GM13977 (cell line): ENCODE measurements at regions not wholly inside any gene's neighbourhood (a gene's known extent, or its start where the extent isn't known, plus 50 kb on each side); places are given as distances from the start of the nearest gene placed in this dataset.
"Not testable (repeated sequence)": the region's sequence is repeated elsewhere in the genome, so short reads cannot be mapped to it uniquely, and the experiment has no call there.

Experiments
- DNase-seq: peaks from one replicate; pipeline ENCODE4 v3.0.0; 2012; ENCODE audit warnings: low spot score
- CTCF ChIP-seq: IDR thresholded peaks from 2 replicates; pipeline ENCODE4 v1.5.1; 2012; ENCODE audit warnings: mild to moderate bottlenecking, control low read depth; ENCODE audit not compliant: insufficient read depth; ENCODE audit errors: extremely low read depth, missing control alignments
- in situ Hi-C: fragments of 300-500 bp; cut with MboI; formaldehyde crosslinking; loops from one replicate; pipeline ENCODE4 v1.12.0; 2022; ENCODE audit warnings: low sequenced_read_pairs, low pct_unique_long_range_greater_than_20kb, mixed read lengths, inconsistent platforms; ENCODE audit not compliant: unreplicated experiment

GRCh38 chr3:94401466-94401865 is 338.6 kb downstream of the NSUN3 start:
- in situ Hi-C loops = no loop called here
- no peak for DNase-seq
- no peak for TF ChIP-seq CTCF

GRCh38 chr3:94402126-94402525 is 339.3 kb downstream of the NSUN3 start:
- no peak for DNase-seq
- in situ Hi-C loops = no loop called here
- no peak for TF ChIP-seq CTCF

- TF ChIP-seq CTCF = no peak
- in situ Hi-C loops = no loop called here
- DNase-seq = no peak
Observed at GRCh38 chr3:94405258-94406035, 342.6 kb downstream of the NSUN3 start.

GRCh38 chr3:94406595-94406994 is 343.7 kb downstream of the NSUN3 start:
- in situ Hi-C loops = no loop called here
- no peak for DNase-seq
- no peak for TF ChIP-seq CTCF

GRCh38 chr3:94412936-94413335 is 350.1 kb downstream of the NSUN3 start:
- in situ Hi-C loops, DNase-seq: not testable (repeated sequence)

GRCh38 chr3:94413336-94414108 is 350.7 kb downstream of the NSUN3 start:
- in situ Hi-C loops = no loop called here
- no peak for TF ChIP-seq CTCF
- DNase-seq = no peak

DNA sequence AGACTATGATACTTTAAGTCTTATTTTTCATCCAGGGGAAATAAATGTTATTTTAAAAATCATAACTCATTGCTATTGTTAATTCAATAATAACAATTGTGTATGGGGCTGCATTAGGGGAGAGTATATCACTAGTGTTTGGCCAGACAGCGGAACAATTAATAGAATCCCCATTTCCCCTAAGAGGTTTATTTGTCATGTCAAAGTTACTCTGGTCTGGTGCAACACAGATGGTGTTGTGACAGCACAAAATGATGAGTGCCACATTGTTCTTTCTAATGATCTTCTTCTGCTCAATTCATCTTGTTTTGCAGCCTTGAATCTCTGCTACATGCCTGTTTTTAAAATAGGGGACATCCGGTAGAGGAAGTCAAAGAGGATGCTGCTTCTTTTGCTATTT is 351.6 kb downstream of the NSUN3 start:
- no peak for TF ChIP-seq CTCF
- in situ Hi-C loops = no loop called here
- no peak for DNase-seq
